IPS-20b (cell line): ENCODE measurements at regions not wholly inside any gene's neighbourhood (a gene's known extent, or its start where the extent isn't known, plus 50 kb on each side); places are given as distances from the start of the nearest gene placed in this dataset.
"Not testable (repeated sequence)": the region's sequence is repeated elsewhere in the genome, so short reads cannot be mapped to it uniquely, and the experiment has no call there.

Source experiments
- H3K27ac ChIP-seq: one replicate; pipeline ENCODE4 v1.5.1; 2013; ENCODE audit warnings: low read length
- H3K27me3 ChIP-seq: 2 replicates; pipeline ENCODE4 v1.6.1; 2013; ENCODE audit warnings: mild to moderate bottlenecking, low read length, inconsistent platforms; ENCODE audit not compliant: insufficient read depth
- H3K36me3 ChIP-seq: 2 replicates; pipeline ENCODE4 v1.6.1; 2013; ENCODE audit warnings: low read depth, mild to moderate bottlenecking, inconsistent platforms, low read length, moderate library complexity; ENCODE audit not compliant: insufficient read depth
- H3K4me1 ChIP-seq: 2 replicates; pipeline ENCODE4 v1.6.1; 2013; ENCODE audit warnings: mild to moderate bottlenecking, control low read depth, inconsistent platforms, low read length, moderate library complexity; ENCODE audit not compliant: insufficient read depth
- H3K4me3 ChIP-seq: 2 replicates; pipeline ENCODE4 v1.5.1; 2013; ENCODE audit warnings: mild to moderate bottlenecking, low read length, inconsistent platforms
- H3K9ac ChIP-seq: 2 replicates; pipeline ENCODE4 v1.6.1; 2013; ENCODE audit warnings: low read depth, mild to moderate bottlenecking, inconsistent platforms, low read length, moderate library complexity
- H3K9me3 ChIP-seq: 2 replicates; pipeline ENCODE4 v1.6.1; 2013; ENCODE audit warnings: mild to moderate bottlenecking, low read depth, low read length, inconsistent platforms; ENCODE audit not compliant: insufficient read depth

- Histone ChIP-seq H3K4me1 (peaks cover 11% of the 10 kb centered on the region), H3K36me3 (no peaks in the 10 kb centered on the region), H3K27ac (no peak overlapping the region), H3K4me3 (no peak overlapping the region), H3K27me3 (peaks cover 16% of the 10 kb centered on the region; the same call in 1 of the 2 replicates), H3K9ac (no peak overlapping the region), H3K9me3 (peaks cover 8% of the 10 kb centered on the region; the same call in 1 of the 2 replicates)
Measured at GRCh38 chrX:39691724-39692123, 406.0 kb downstream of the BCOR start.

GRCh38 chrX:39692796-39693195, 405.0 kb downstream of the BCOR start:
- peaks cover 6% of the 10 kb centered on the region; the same call in 1 of the 2 replicates for H3K27me3 ChIP-seq
- no peaks in the 10 kb centered on the region for H3K36me3 ChIP-seq
- no peak overlapping the region; the same call in 1 of the 2 replicates for H3K4me3 ChIP-seq
- no peak overlapping the region for H3K27ac ChIP-seq
- H3K4me1 ChIP-seq: peaks cover 8% of the 10 kb centered on the region
- H3K9me3 ChIP-seq: peaks cover 8% of the 10 kb centered on the region; the same call in 1 of the 2 replicates
- no peak overlapping the region for H3K9ac ChIP-seq

- Histone ChIP-seq H3K9me3 (peaks cover 8% of the 10 kb centered on the region; the same call in 1 of the 2 replicates), H3K27me3 (peaks cover under 1% of the 10 kb centered on the region; the same call in 1 of the 2 replicates), H3K27ac (no peak overlapping the region), H3K4me1 (peaks cover 4% of the 10 kb centered on the region), H3K9ac (no peak overlapping the region), H3K4me3 (no peak overlapping the region; the same call in 1 of the 2 replicates), H3K36me3 (no peaks in the 10 kb centered on the region)
Measured at GRCh38 chrX:39693298-39693697, 404.5 kb downstream of the BCOR start.

GRCh38 chrX:39702636-39703035, 395.1 kb downstream of the BCOR start:
- not testable (repeated sequence) for H3K27me3 ChIP-seq, H3K4me1 ChIP-seq, H3K27ac ChIP-seq, H3K4me3 ChIP-seq, H3K9me3 ChIP-seq, H3K36me3 ChIP-seq, H3K9ac ChIP-seq

- no peak overlapping the region for H3K27ac ChIP-seq
- H3K4me3 ChIP-seq: no peak overlapping the region
- no peak overlapping the region for H3K9ac ChIP-seq
- no peaks in the 10 kb centered on the region for H3K36me3 ChIP-seq
- no peaks in the 10 kb centered on the region for H3K27me3 ChIP-seq
- no peaks in the 10 kb centered on the region for H3K9me3 ChIP-seq
- H3K4me1 ChIP-seq: no peaks in the 10 kb centered on the region
Measured at GRCh38 chrX:39703307-39703706, 394.5 kb downstream of the BCOR start.

- Histone ChIP-seq H3K4me3 (no peak overlapping the region), H3K27ac (no peak overlapping the region), H3K9me3 (no peaks in the 10 kb centered on the region), H3K36me3 (no peaks in the 10 kb centered on the region), H3K9ac (no peak overlapping the region), H3K27me3 (no peaks in the 10 kb centered on the region), H3K4me1 (no peaks in the 10 kb centered on the region)
Measured at GRCh38 chrX:39704590-39704989, 393.2 kb downstream of the BCOR start.

- no peaks in the 10 kb centered on the region for H3K4me1 ChIP-seq
- no peaks in the 10 kb centered on the region for H3K27me3 ChIP-seq
- no peak overlapping the region for H3K27ac ChIP-seq
- no peak overlapping the region for H3K9ac ChIP-seq
- no peaks in the 10 kb centered on the region for H3K36me3 ChIP-seq
- no peaks in the 10 kb centered on the region for H3K9me3 ChIP-seq
- no peak overlapping the region for H3K4me3 ChIP-seq
Measured at GRCh38 chrX:39705290-39705689, 392.5 kb downstream of the BCOR start.

GRCh38 chrX:39709364-39709763, 388.4 kb downstream of the BCOR start:
- H3K9me3 ChIP-seq: no peaks in the 10 kb centered on the region
- H3K36me3 ChIP-seq: no peaks in the 10 kb centered on the region
- no peak overlapping the region for H3K27ac ChIP-seq
- no peak overlapping the region for H3K9ac ChIP-seq
- no peaks in the 10 kb centered on the region for H3K27me3 ChIP-seq
- H3K4me3 ChIP-seq: no peak overlapping the region
- H3K4me1 ChIP-seq: no peaks in the 10 kb centered on the region

GRCh38 chrX:39709812-39710211, 387.9 kb downstream of the BCOR start:
- Histone ChIP-seq H3K27ac (no peak overlapping the region), H3K36me3 (no peaks in the 10 kb centered on the region), H3K9ac (no peak overlapping the region), H3K9me3 (no peaks in the 10 kb centered on the region), H3K27me3 (no peaks in the 10 kb centered on the region), H3K4me3 (no peak overlapping the region), H3K4me1 (no peaks in the 10 kb centered on the region)

GRCh38 chrX:39710776-39711175, 387.0 kb downstream of the BCOR start:
- H3K27me3 ChIP-seq: no peaks in the 10 kb centered on the region
- H3K9me3 ChIP-seq: no peaks in the 10 kb centered on the region
- no peaks in the 10 kb centered on the region for H3K36me3 ChIP-seq
- H3K27ac ChIP-seq: no peak overlapping the region
- no peak overlapping the region for H3K4me3 ChIP-seq
- no peaks in the 10 kb centered on the region for H3K4me1 ChIP-seq
- no peak overlapping the region for H3K9ac ChIP-seq

- H3K9me3 ChIP-seq: no peaks in the 10 kb centered on the region
- no peaks in the 10 kb centered on the region for H3K27me3 ChIP-seq
Measured at GRCh38 chrX:39714471-39714870, 383.3 kb downstream of the BCOR start.

GRCh38 chrX:39716401-39716800, 381.4 kb downstream of the BCOR start:
- Histone ChIP-seq H3K4me1 (no peaks in the 10 kb centered on the region), H3K27ac (no peak overlapping the region), H3K27me3 (no peaks in the 10 kb centered on the region), H3K9ac (no peak overlapping the region), H3K36me3 (no peaks in the 10 kb centered on the region), H3K4me3 (no peak overlapping the region), H3K9me3 (no peaks in the 10 kb centered on the region)

More at GRCh38 chrX:39714471-39714870, 383.3 kb downstream of the BCOR start:
- Histone ChIP-seq H3K27ac (no peak overlapping the region), H3K36me3 (no peaks in the 10 kb centered on the region), H3K4me1 (no peaks in the 10 kb centered on the region), H3K9ac (no peak overlapping the region), H3K4me3 (no peak overlapping the region)
